Mesendoderm (in vitro differentiated cells): ENCODE measurements at regions not wholly inside any gene's neighbourhood (a gene's known extent, or its start where the extent isn't known, plus 50 kb on each side); places are given as distances from the start of the nearest gene placed in this dataset.
"Not testable (repeated sequence)": the region's sequence is repeated elsewhere in the genome, so short reads cannot be mapped to it uniquely, and the experiment has no call there.

Experiments used
- DNase-seq: peaks from one replicate; pipeline ENCODE4 v3.0.0; 2013
- H2AK5ac ChIP-seq: 2 replicates; pipeline ENCODE4 v1.6.1; 2013; ENCODE audit warnings: low read length, inconsistent platforms
- H2BK120ac ChIP-seq: 2 replicates; pipeline ENCODE4 v1.6.1; 2013; ENCODE audit warnings: low read depth, mild to moderate bottlenecking, low read length, moderate library complexity, mixed read lengths
- H2BK15ac ChIP-seq: replicated peaks from 2 replicates; pipeline ENCODE4 v1.6.1; 2013; ENCODE audit warnings: low read depth, mild to moderate bottlenecking, moderate library complexity
- H2BK5ac ChIP-seq: 2 replicates; pipeline ENCODE4 v1.6.1; 2013; ENCODE audit warnings: low read length, inconsistent platforms
- H3K18ac ChIP-seq: 2 replicates; pipeline ENCODE4 v1.6.1; 2013; ENCODE audit warnings: mild to moderate bottlenecking, low read length, mixed read lengths
- H3K23ac ChIP-seq: one replicate; pipeline ENCODE4 v1.6.1; 2013; ENCODE audit warnings: low read length
- H3K27ac ChIP-seq: 2 replicates; pipeline ENCODE4 v1.5.1; 2013; ENCODE audit warnings: low read depth, mild to moderate bottlenecking, inconsistent platforms, low read length, moderate library complexity
- H3K27me3 ChIP-seq: 2 replicates; pipeline ENCODE4 v1.6.1; 2013; ENCODE audit warnings: low read length, control low read depth, mild to moderate bottlenecking, inconsistent platforms; ENCODE audit not compliant: insufficient read depth, poor library complexity
- H3K36me3 ChIP-seq: 2 replicates; pipeline ENCODE4 v1.6.1; 2013; ENCODE audit warnings: low read length, inconsistent platforms; ENCODE audit not compliant: control insufficient read depth, insufficient read depth
- H3K4ac ChIP-seq: one replicate; pipeline ENCODE4 v1.6.1; 2013; ENCODE audit warnings: low read depth, mild to moderate bottlenecking, low read length, moderate library complexity
- H3K4me1 ChIP-seq: 2 replicates; pipeline ENCODE4 v1.6.1; 2013; ENCODE audit warnings: low read depth, low read length, inconsistent platforms; ENCODE audit not compliant: control insufficient read depth
- H3K4me2 ChIP-seq: 2 replicates; pipeline ENCODE4 v1.6.1; 2013; ENCODE audit warnings: low read length
- H3K4me3 ChIP-seq: 2 replicates; pipeline ENCODE4 v1.5.1; 2013; ENCODE audit warnings: mild to moderate bottlenecking, low read length
- H3K56ac ChIP-seq: one replicate; pipeline ENCODE4 v1.6.1; 2013; ENCODE audit warnings: low read length
- H3K79me1 ChIP-seq: 2 replicates; pipeline ENCODE4 v1.6.1; 2013; ENCODE audit warnings: low read length, inconsistent platforms
- H3K79me2 ChIP-seq: 2 replicates; pipeline ENCODE4 v1.6.1; 2013; ENCODE audit warnings: mild to moderate bottlenecking, low read length; ENCODE audit not compliant: control insufficient read depth, insufficient read depth
- H3K9ac ChIP-seq: 2 replicates; pipeline ENCODE4 v1.6.1; 2013; ENCODE audit warnings: low read length, inconsistent platforms
- H4K5ac ChIP-seq: one replicate; pipeline ENCODE4 v1.6.1; 2013; ENCODE audit warnings: low read length
- H4K8ac ChIP-seq: one replicate; pipeline ENCODE4 v1.6.1; 2013; ENCODE audit warnings: low read depth, mild to moderate bottlenecking, control low read depth, low read length, moderate library complexity
- WGBS: extraction: QIAGEN DNeasy Blood & Tissue Kit; methylation state at CpG from one replicate; pipeline ENCODE4 v1.1.7; 2013; ENCODE audit warnings: low lambda C conversion rate, missing lambda C conversion rate; ENCODE audit not compliant: insufficient coverage; ENCODE audit errors: extremely low coverage; 5-methylcytosine and 5-hydroxymethylcytosine counted together

DNA sequence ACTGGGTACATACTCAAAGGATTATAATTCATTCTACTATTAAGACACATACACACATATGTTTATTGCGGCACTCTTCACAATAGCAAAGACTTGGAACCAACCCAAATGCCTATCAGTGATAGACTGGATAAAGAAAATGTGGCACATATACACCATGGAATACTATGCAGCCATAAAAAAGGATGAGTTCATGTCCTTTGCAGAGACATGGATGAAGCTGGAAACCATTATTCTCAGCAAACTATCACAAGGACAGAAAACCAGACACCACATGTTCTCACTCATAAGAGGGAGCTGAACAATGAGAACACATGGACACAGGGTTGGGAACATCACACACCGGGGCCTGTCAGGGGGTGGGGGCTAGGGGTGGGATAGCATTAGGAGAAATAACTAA is 101.9 kb upstream of the CCDC71L start:
- H3K4me1 ChIP-seq, H3K27ac ChIP-seq, H3K4ac ChIP-seq, H3K27me3 ChIP-seq, DNase-seq, H3K56ac ChIP-seq, H3K4me2 ChIP-seq, H2BK120ac ChIP-seq, H2BK15ac ChIP-seq, H3K23ac ChIP-seq, H2BK5ac ChIP-seq, H3K4me3 ChIP-seq, H2AK5ac ChIP-seq, H3K18ac ChIP-seq, H3K79me2 ChIP-seq, H3K9ac ChIP-seq, H4K5ac ChIP-seq, H3K79me1 ChIP-seq, H3K36me3 ChIP-seq, H4K8ac ChIP-seq: not testable (repeated sequence)
- WGBS: no CpG with 5 or more reads among the region's 2 CpGs

DNA sequence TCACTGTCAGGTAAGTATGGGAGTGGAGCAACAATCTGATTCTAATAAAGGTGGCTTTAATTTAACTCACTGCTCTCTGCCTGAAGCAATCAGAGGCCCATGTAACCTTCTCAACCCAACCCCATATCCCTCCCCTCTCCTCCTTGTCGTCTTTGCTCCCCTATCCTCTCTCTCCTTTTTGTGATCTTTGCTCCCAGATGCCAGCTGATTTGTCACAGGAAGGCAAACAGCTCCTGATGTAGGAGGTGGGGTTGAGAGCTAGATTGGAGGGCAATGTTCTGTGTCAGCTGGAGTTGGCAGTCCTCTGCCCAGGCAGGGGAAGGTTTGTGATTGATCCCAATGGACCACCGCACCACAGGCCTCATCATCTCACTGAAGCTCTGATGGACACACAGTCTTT is 101.4 kb upstream of the PIK3CG start:
- no peaks in the 10 kb centered on the region for H3K79me2 ChIP-seq
- H2BK15ac ChIP-seq: no peak overlapping the region
- no peak for DNase-seq
- no peaks in the 10 kb centered on the region for H3K79me1 ChIP-seq
- no peaks in the 10 kb centered on the region for H3K27me3 ChIP-seq
- H4K5ac ChIP-seq: no peak overlapping the region
- no peak overlapping the region for H3K4ac ChIP-seq
- WGBS: no CpG with 5 or more reads among the region's 2 CpGs
- no peaks in the 10 kb centered on the region for H3K4me1 ChIP-seq
- H2BK5ac ChIP-seq: no peak overlapping the region
- H3K27ac ChIP-seq: no peak overlapping the region
- H3K36me3 ChIP-seq: no peaks in the 10 kb centered on the region
- H2BK120ac ChIP-seq: no peak overlapping the region
- no peak overlapping the region for H3K18ac ChIP-seq
- H3K9ac ChIP-seq: no peak overlapping the region
- no peak overlapping the region for H3K4me3 ChIP-seq
- no peak overlapping the region for H3K4me2 ChIP-seq
- H2AK5ac ChIP-seq: no peak overlapping the region
- no peak overlapping the region for H4K8ac ChIP-seq
- H3K56ac ChIP-seq: no peak overlapping the region
- H3K23ac ChIP-seq: no peak overlapping the region

DNA sequence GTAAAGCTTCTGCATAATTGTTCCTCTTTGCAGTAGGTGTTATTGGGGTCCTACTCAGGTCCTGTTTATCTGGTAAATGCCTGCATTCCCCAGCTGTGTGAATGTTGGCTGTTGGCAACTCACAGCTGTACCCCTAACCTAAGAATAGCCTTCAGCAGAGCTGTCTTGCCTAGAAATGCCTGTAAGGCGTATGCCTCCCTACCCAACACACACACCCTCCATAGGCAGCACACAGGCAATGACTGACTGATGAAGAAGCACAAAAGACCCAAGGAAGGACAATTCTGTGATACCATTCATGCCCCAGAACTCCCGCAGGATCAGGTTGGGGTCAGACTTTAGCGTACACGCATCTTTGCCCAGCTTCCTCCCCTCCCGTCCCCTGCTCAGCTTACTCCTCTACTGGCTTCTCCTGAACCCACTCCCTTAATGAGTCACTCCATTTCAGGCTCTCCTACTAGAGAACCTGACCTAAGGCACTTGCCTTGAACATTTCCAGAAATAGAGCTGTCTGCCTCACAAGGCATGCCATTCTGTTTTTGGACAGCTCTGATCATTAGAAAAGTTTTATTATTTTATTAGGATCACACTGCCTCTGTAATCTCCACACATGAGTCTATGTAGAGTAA is 99.2 kb upstream of the PIK3CG start:
- no peak overlapping the region for H2BK120ac ChIP-seq
- no peaks in the 10 kb centered on the region for H3K27me3 ChIP-seq
- no peak overlapping the region for H3K4ac ChIP-seq
- no peaks in the 10 kb centered on the region for H3K79me2 ChIP-seq
- H3K36me3 ChIP-seq: no peaks in the 10 kb centered on the region
- H3K4me2 ChIP-seq: no peak overlapping the region
- no peak overlapping the region for H3K4me3 ChIP-seq
- no peak overlapping the region for H4K5ac ChIP-seq
- no peak overlapping the region for H2AK5ac ChIP-seq
- H4K8ac ChIP-seq: no peak overlapping the region
- DNase-seq: no peak
- no peak overlapping the region for H3K27ac ChIP-seq
- no peak overlapping the region for H3K23ac ChIP-seq
- WGBS: no CpG with 5 or more reads among the region's 5 CpGs
- H2BK15ac ChIP-seq: no peak overlapping the region
- H2BK5ac ChIP-seq: no peak overlapping the region
- no peak overlapping the region for H3K9ac ChIP-seq
- H3K79me1 ChIP-seq: no peaks in the 10 kb centered on the region
- no peak overlapping the region for H3K18ac ChIP-seq
- no peaks in the 10 kb centered on the region for H3K4me1 ChIP-seq
- no peak overlapping the region for H3K56ac ChIP-seq

DNA sequence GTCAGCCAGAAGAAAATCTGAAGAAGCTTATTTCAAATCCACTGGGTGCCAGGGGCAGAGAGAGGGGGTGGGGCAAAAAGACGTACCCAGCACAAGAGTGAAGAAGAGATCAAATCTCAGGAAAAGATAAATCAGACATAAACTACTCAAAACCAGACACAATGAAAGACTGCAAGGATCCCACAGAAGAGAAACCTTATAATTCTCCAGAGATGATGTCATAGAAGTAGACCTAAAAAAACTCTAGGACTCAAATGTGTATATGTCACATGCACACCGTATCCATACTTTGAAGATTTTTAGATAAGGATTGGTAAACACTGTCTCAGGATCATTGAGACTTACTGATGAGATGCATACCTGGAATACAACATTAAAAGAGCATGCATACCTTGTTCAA is 98.5 kb upstream of the PIK3CG start:
- no peak overlapping the region for H2AK5ac ChIP-seq
- WGBS: no CpG with 5 or more reads among the region's 2 CpGs
- H3K36me3 ChIP-seq: no peaks in the 10 kb centered on the region
- no peak overlapping the region for H3K4me3 ChIP-seq
- no peaks in the 10 kb centered on the region for H3K79me2 ChIP-seq
- H3K79me1 ChIP-seq: no peaks in the 10 kb centered on the region
- H3K18ac ChIP-seq: no peak overlapping the region
- H3K23ac ChIP-seq: no peak overlapping the region
- no peak overlapping the region for H4K8ac ChIP-seq
- no peak overlapping the region for H3K9ac ChIP-seq
- no peak overlapping the region for H2BK5ac ChIP-seq
- H3K4ac ChIP-seq: no peak overlapping the region
- no peak overlapping the region for H3K56ac ChIP-seq
- no peak overlapping the region for H2BK120ac ChIP-seq
- no peak overlapping the region for H2BK15ac ChIP-seq
- H3K4me2 ChIP-seq: no peak overlapping the region
- no peak overlapping the region for H4K5ac ChIP-seq
- no peak overlapping the region for H3K27ac ChIP-seq
- no peaks in the 10 kb centered on the region for H3K4me1 ChIP-seq
- DNase-seq: no peak
- H3K27me3 ChIP-seq: no peaks in the 10 kb centered on the region

DNA sequence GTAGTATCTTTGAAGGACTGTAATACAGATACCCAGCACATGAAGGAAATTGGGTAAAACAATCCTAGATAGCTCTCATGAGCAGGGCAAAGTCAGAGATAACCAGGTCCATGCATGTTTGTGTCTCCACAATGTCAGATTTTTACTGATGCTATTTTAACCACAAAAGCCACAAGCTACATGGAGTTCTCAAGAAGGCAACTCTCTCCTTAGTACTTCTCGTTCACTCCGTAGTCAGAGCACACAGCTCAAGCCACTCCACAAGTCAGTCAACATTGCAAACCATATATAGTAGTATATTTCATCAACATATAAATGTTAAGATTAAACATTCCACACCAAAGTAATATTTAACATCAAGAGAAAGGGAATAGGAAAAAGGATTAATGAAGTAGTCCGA is 98.0 kb upstream of the PIK3CG start:
- H4K8ac ChIP-seq: no peak overlapping the region
- H3K23ac ChIP-seq: no peak overlapping the region
- H2BK15ac ChIP-seq: no peak overlapping the region
- no peak overlapping the region for H3K56ac ChIP-seq
- no peak overlapping the region for H3K9ac ChIP-seq
- no peak overlapping the region for H3K27ac ChIP-seq
- no peak overlapping the region for H2BK5ac ChIP-seq
- no peak overlapping the region for H3K4me2 ChIP-seq
- H3K4me3 ChIP-seq: no peak overlapping the region
- no peak overlapping the region for H3K4ac ChIP-seq
- H3K79me1 ChIP-seq: no peaks in the 10 kb centered on the region
- H3K79me2 ChIP-seq: no peaks in the 10 kb centered on the region
- no peaks in the 10 kb centered on the region for H3K36me3 ChIP-seq
- no peak overlapping the region for H2AK5ac ChIP-seq
- no peak for DNase-seq
- H3K18ac ChIP-seq: no peak overlapping the region
- no CpG with 5 or more reads among the region's 3 CpGs for WGBS
- no peaks in the 10 kb centered on the region for H3K4me1 ChIP-seq
- no peak overlapping the region for H2BK120ac ChIP-seq
- H3K27me3 ChIP-seq: no peaks in the 10 kb centered on the region
- no peak overlapping the region for H4K5ac ChIP-seq
